NB4 (cell line): ENCODE measurements at regions not wholly inside any gene's neighbourhood (a gene's known extent, or its start where the extent isn't known, plus 50 kb on each side); places are given as distances from the start of the nearest gene placed in this dataset.

Source experiments
- CTCF ChIP-seq: IDR thresholded peaks from one replicate; pipeline ENCODE4 v1.5.1; 2012; ENCODE audit warnings: low read depth, low read length
- MAX ChIP-seq: IDR thresholded peaks from 2 replicates; pipeline ENCODE4 v1.6.1; 2011; ENCODE audit warnings: low read depth, low read length

GRCh38 chr1:193700710-193701355 lies 514.4 kb upstream of the B3GALT2 start:
- TF ChIP-seq CTCF (no peak), MAX (no peak)
